H54 (cell line): ENCODE measurements at regions not wholly inside any gene's neighbourhood (a gene's known extent, or its start where the extent isn't known, plus 50 kb on each side); places are given as distances from the start of the nearest gene placed in this dataset.

ENCODE experiments used
- DNase-seq: peaks from one replicate; pipeline ENCODE4 v3.0.0; 2011; ENCODE audit warnings: low spot score, mixed read lengths; ENCODE audit not compliant: insufficient read length
- FAIRE-seq: peaks from 3 replicates; lab custom pipeline; 2011; peaks lifted over from hg19 to GRCh38; lab: Jason Lieb, UNC
- POLR2A ChIP-seq: IDR thresholded peaks from 2 replicates; pipeline ENCODE4 v1.6.1; 2011; ENCODE audit warnings: low read depth, mild to moderate bottlenecking, low read length

GRCh38 chr2:2720351-2720750 is 389.3 kb upstream of the MYT1L start:
- FAIRE-seq, result no peak
- no peak for DNase-seq
- no peak for TF ChIP-seq POLR2A

GRCh38 chr2:2719781-2720180 is 388.7 kb upstream of the MYT1L start:
- FAIRE-seq, result no peak
- TF ChIP-seq POLR2A, result no peak
- DNase-seq, result no peak

- FAIRE-seq (no peak), DNase-seq (no peak)
- TF ChIP-seq POLR2A, result no peak
Measured at GRCh38 chr2:2719015-2719414, 387.9 kb upstream of the MYT1L start.

GRCh38 chr2:2717406-2717805 is 386.3 kb upstream of the MYT1L start:
- FAIRE-seq, result no peak
- DNase-seq, result no peak
- no peak for TF ChIP-seq POLR2A

GRCh38 chr2:2716771-2717170 is 385.7 kb upstream of the MYT1L start:
- no peak for TF ChIP-seq POLR2A
- FAIRE-seq, result no peak
- no peak for DNase-seq

- no peak for FAIRE-seq
- no peak for TF ChIP-seq POLR2A
- no peak for DNase-seq
Measured at GRCh38 chr2:2715036-2715818, 384.2 kb upstream of the MYT1L start.

GRCh38 chr2:2714408-2714807 is 383.3 kb upstream of the MYT1L start:
- TF ChIP-seq POLR2A, result no peak

GRCh38 chr2:2709431-2709770 is 378.3 kb upstream of the MYT1L start:
- no peak for FAIRE-seq
- no peak for DNase-seq
- no peak for TF ChIP-seq POLR2A

More at GRCh38 chr2:2714408-2714807, 383.3 kb upstream of the MYT1L start:
- FAIRE-seq (no peak), DNase-seq (no peak)

- FAIRE-seq (no peak), DNase-seq (no peak)
- no peak for TF ChIP-seq POLR2A
Measured at GRCh38 chr2:2708575-2709430, 377.7 kb upstream of the MYT1L start.

- TF ChIP-seq POLR2A, result no peak
- no peak for FAIRE-seq
- no peak for DNase-seq
Measured at GRCh38 chr2:2707206-2707991, 376.3 kb upstream of the MYT1L start.

GRCh38 chr2:2706306-2706705 is 375.2 kb upstream of the MYT1L start:
- no peak for FAIRE-seq
- DNase-seq, result no peak
- TF ChIP-seq POLR2A, result no peak

GRCh38 chr2:2705871-2706270 is 374.8 kb upstream of the MYT1L start:
- DNase-seq (no peak), FAIRE-seq (no peak)
- no peak for TF ChIP-seq POLR2A

GRCh38 chr2:2704428-2705090 is 373.5 kb upstream of the MYT1L start:
- TF ChIP-seq POLR2A, result no peak
- DNase-seq, result no peak
- no peak for FAIRE-seq
